ENCODE measurements at regions not wholly inside any gene's neighbourhood (a gene's known extent, or its start where the extent isn't known, plus 50 kb on each side); places are given as distances from the start of the nearest gene placed in this dataset.

DNA sequence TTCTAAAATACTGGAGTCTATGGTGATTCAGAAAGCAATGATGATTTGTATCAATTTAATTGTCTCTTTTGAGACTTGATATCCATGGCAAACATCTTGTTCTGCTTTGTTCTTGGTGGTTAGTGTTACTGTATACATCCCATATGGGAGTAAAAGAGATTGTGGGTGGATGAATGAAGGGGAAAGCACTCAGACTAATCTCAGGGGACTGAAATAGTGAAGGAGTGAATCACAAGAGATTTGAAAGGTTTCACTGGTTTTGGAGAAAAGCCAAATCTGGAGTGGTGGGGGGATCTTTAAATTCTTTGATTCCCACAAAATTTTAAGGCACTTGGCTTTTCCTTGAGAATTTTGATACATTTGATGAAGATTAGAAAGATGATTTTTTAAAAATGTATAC is 369.4 kb downstream of the INHBA start:
- peak; percentile 37; the same call in 1 of the 2 replicates for TF ChIP-seq JUND (IDR thresholded peaks at IDR 0.05)
- no peak for TF ChIP-seq CTCF (IDR thresholded peaks at IDR 0.05)
- TF ChIP-seq, protein P1, sequence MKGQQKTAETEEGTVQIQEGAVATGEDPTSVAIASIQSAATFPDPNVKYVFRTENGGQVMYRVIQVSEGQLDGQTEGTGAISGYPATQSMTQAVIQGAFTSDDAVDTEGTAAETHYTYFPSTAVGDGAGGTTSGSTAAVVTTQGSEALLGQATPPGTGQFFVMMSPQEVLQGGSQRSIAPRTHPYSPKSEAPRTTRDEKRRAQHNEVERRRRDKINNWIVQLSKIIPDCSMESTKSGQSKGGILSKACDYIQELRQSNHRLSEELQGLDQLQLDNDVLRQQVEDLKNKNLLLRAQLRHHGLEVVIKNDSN (IDR thresholded peaks at IDR 0.05; ENCODE audit: borderline replicate concordance, low read depth) = no peak
- TF ChIP-seq TEAD4 (IDR thresholded peaks at IDR 0.05; ENCODE audit: borderline replicate concordance, insufficient read depth) = peak; percentile 48; the same call in 1 of the 2 replicates
- TF ChIP-seq, protein P2, sequence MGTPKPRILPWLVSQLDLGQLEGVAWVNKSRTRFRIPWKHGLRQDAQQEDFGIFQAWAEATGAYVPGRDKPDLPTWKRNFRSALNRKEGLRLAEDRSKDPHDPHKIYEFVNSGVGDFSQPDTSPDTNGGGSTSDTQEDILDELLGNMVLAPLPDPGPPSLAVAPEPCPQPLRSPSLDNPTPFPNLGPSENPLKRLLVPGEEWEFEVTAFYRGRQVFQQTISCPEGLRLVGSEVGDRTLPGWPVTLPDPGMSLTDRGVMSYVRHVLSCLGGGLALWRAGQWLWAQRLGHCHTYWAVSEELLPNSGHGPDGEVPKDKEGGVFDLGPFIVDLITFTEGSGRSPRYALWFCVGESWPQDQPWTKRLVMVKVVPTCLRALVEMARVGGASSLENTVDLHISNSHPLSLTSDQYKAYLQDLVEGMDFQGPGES (IDR thresholded peaks at IDR 0.05; ENCODE audit: low read depth, low read length) = no peak
- TF ChIP-seq, protein P3, sequence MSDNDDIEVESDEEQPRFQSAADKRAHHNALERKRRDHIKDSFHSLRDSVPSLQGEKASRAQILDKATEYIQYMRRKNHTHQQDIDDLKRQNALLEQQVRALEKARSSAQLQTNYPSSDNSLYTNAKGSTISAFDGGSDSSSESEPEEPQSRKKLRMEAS (IDR thresholded peaks at IDR 0.05; ENCODE audit: low read depth) = no peak
- no peak for TF ChIP-seq RCOR1 (IDR thresholded peaks at IDR 0.05; ENCODE audit: low read length)
- peak; percentile 71 for TF ChIP-seq NFIC (IDR thresholded peaks at IDR 0.05; ENCODE audit: borderline replicate concordance)
- peak; percentile 54 for TF ChIP-seq FOSL2 (IDR thresholded peaks at IDR 0.05; ENCODE audit: borderline replicate concordance, low read depth)
- TF ChIP-seq FOXM1 (IDR thresholded peaks at IDR 0.05; ENCODE audit: low read depth) = no peak
- no peak for TF ChIP-seq SIN3A (IDR thresholded peaks at IDR 0.05; ENCODE audit: borderline replicate concordance, low read depth, low read length)

All from SK-N-SH (cell line).